ENCODE measurements at regions not wholly inside any gene's neighbourhood (a gene's known extent, or its start where the extent isn't known, plus 50 kb on each side); places are given as distances from the start of the nearest gene placed in this dataset.

GRCh38 chr12:66066137-66066928, 64.2 kb downstream of the LLPH start:
- H3K27ac Mint-ChIP-seq: peak overlapping the region in 1 of 6 donors; percentile 6

GRCh38 chr12:66065641-66066136, 64.9 kb downstream of the LLPH start:
- Mint-ChIP-seq H3K4me3 (no peak overlapping the region), H3K27me3 (ENCODE audit: low read depth in 3 of 3) (peaks cover 3 to 9% (median 6%) of the 10 kb centered on the region in 3 donors), H3K36me3 (no peaks in the 10 kb centered on the region), H3K9me3 (no peaks in the 10 kb centered on the region), H3K27ac (no peak overlapping the region), H3K4me1 (peaks cover 7 to 14% of the 10 kb centered on the region in 2 donors)
- DNase-seq: no peak

More at GRCh38 chr12:66066137-66066928, 64.2 kb downstream of the LLPH start:
- peaks cover 7 to 14% of the 10 kb centered on the region in 2 donors for H3K4me1 Mint-ChIP-seq
- no peak overlapping the region for H3K4me3 Mint-ChIP-seq
- peaks cover 3 to 9% (median 6%) of the 10 kb centered on the region in 3 donors for H3K27me3 Mint-ChIP-seq (ENCODE audit: low read depth in 3 of 3)
- peak in 1 of 3 donors; percentile 8 for DNase-seq
- H3K36me3 Mint-ChIP-seq: no peaks in the 10 kb centered on the region
- H3K9me3 Mint-ChIP-seq: no peaks in the 10 kb centered on the region

GRCh38 chr12:66065150-66065549, 65.4 kb downstream of the LLPH start:
- no peak for DNase-seq
- no peaks in the 10 kb centered on the region for H3K36me3 Mint-ChIP-seq
- H3K4me1 Mint-ChIP-seq: peaks cover 7 to 14% of the 10 kb centered on the region in 2 donors
- no peaks in the 10 kb centered on the region for H3K9me3 Mint-ChIP-seq
- no peak overlapping the region for H3K4me3 Mint-ChIP-seq
- H3K27me3 Mint-ChIP-seq (ENCODE audit: low read depth in 3 of 3): peaks cover 4 to 9% (median 5%) of the 10 kb centered on the region in 3 donors
- H3K27ac Mint-ChIP-seq: no peak overlapping the region

- no peak overlapping the region for H3K4me3 Mint-ChIP-seq
- DNase-seq: no peak
- H3K9me3 Mint-ChIP-seq: no peaks in the 10 kb centered on the region
- H3K36me3 Mint-ChIP-seq: no peaks in the 10 kb centered on the region
- peaks cover 7 to 14% of the 10 kb centered on the region in 2 donors for H3K4me1 Mint-ChIP-seq
- H3K27ac Mint-ChIP-seq: no peak overlapping the region
- peaks cover 4 to 9% (median 5%) of the 10 kb centered on the region in 3 donors for H3K27me3 Mint-ChIP-seq (ENCODE audit: low read depth in 3 of 3)
Observed at GRCh38 chr12:66063916-66064315, 66.6 kb downstream of the LLPH start.

- H3K4me1 Mint-ChIP-seq: peaks cover 7 to 13% of the 10 kb centered on the region in 2 donors
- no peaks in the 10 kb centered on the region for H3K36me3 Mint-ChIP-seq
- H3K9me3 Mint-ChIP-seq: no peaks in the 10 kb centered on the region
- H3K27ac Mint-ChIP-seq: no peak overlapping the region
- H3K4me3 Mint-ChIP-seq: no peak overlapping the region
- H3K27me3 Mint-ChIP-seq (ENCODE audit: low read depth in 3 of 3): peaks cover 4 to 9% (median 5%) of the 10 kb centered on the region in 3 donors
- no peak for DNase-seq
Observed at GRCh38 chr12:66062290-66062625, 68.3 kb downstream of the LLPH start.

- DNase-seq: no peak
- Mint-ChIP-seq H3K27me3 (ENCODE audit: low read depth in 3 of 3) (peaks cover 4 to 7% (median 5%) of the 10 kb centered on the region in 3 donors), H3K27ac (no peak overlapping the region), H3K9me3 (no peaks in the 10 kb centered on the region), H3K36me3 (no peaks in the 10 kb centered on the region), H3K4me3 (no peak overlapping the region), H3K4me1 (peaks cover 4 to 8% of the 10 kb centered on the region in 2 donors)
Observed at GRCh38 chr12:66061557-66062289, 68.8 kb downstream of the LLPH start.

GRCh38 chr12:66061076-66061475, 69.5 kb downstream of the LLPH start:
- H3K4me3 Mint-ChIP-seq: no peak overlapping the region
- H3K36me3 Mint-ChIP-seq: no peaks in the 10 kb centered on the region
- H3K9me3 Mint-ChIP-seq: no peaks in the 10 kb centered on the region
- DNase-seq: no peak
- no peak overlapping the region for H3K27ac Mint-ChIP-seq
- H3K27me3 Mint-ChIP-seq (ENCODE audit: low read depth in 3 of 3): peaks cover 4 to 7% (median 5%) of the 10 kb centered on the region in 3 donors
- peaks cover 0 to 1% of the 10 kb centered on the region in 2 donors for H3K4me1 Mint-ChIP-seq

- Mint-ChIP-seq H3K9me3 (no peaks in the 10 kb centered on the region), H3K4me1 (no peaks in the 10 kb centered on the region), H3K27ac (no peak overlapping the region), H3K36me3 (no peaks in the 10 kb centered on the region), H3K4me3 (no peak overlapping the region), H3K27me3 (ENCODE audit: low read depth in 3 of 3) (peaks cover 4 to 7% (median 7%) of the 10 kb centered on the region in 3 donors)
- DNase-seq: no peak
Observed at GRCh38 chr12:66060163-66060907, 70.2 kb downstream of the LLPH start.

GRCh38 chr12:66059666-66060065, 70.9 kb downstream of the LLPH start:
- H3K36me3 Mint-ChIP-seq: no peaks in the 10 kb centered on the region
- H3K9me3 Mint-ChIP-seq: no peaks in the 10 kb centered on the region
- DNase-seq: no peak
- no peak overlapping the region for H3K27ac Mint-ChIP-seq
- no peak overlapping the region for H3K4me3 Mint-ChIP-seq
- no peaks in the 10 kb centered on the region for H3K4me1 Mint-ChIP-seq
- peaks cover under 1 to 7% (median 4%) of the 10 kb centered on the region in 3 donors for H3K27me3 Mint-ChIP-seq (ENCODE audit: low read depth in 3 of 3)

- Mint-ChIP-seq H3K4me3 (no peak overlapping the region), H3K27me3 (ENCODE audit: low read depth in 3 of 3) (peaks cover 0 to 7% (median 4%) of the 10 kb centered on the region in 3 donors), H3K27ac (no peak overlapping the region), H3K4me1 (no peaks in the 10 kb centered on the region), H3K36me3 (no peaks in the 10 kb centered on the region), H3K9me3 (no peaks in the 10 kb centered on the region)
- DNase-seq: no peak
Observed at GRCh38 chr12:66058554-66058953, 72.0 kb downstream of the LLPH start.

- Mint-ChIP-seq H3K4me3 (no peak overlapping the region), H3K27ac (no peak overlapping the region), H3K9me3 (no peaks in the 10 kb centered on the region), H3K27me3 (ENCODE audit: low read depth in 3 of 3) (peaks cover 0 to 10% (median 3%) of the 10 kb centered on the region in 3 donors), H3K36me3 (no peaks in the 10 kb centered on the region), H3K4me1 (no peaks in the 10 kb centered on the region)
- DNase-seq: no peak
Observed at GRCh38 chr12:66055837-66056319, 74.7 kb downstream of the LLPH start.

- no peak overlapping the region for H3K27ac Mint-ChIP-seq
- DNase-seq: no peak
- H3K27me3 Mint-ChIP-seq (ENCODE audit: low read depth in 3 of 3): peaks cover 2 to 12% (median 5%) of the 10 kb centered on the region in 3 donors
- no peaks in the 10 kb centered on the region for H3K9me3 Mint-ChIP-seq
- no peaks in the 10 kb centered on the region for H3K4me1 Mint-ChIP-seq
- H3K36me3 Mint-ChIP-seq: no peaks in the 10 kb centered on the region
- H3K4me3 Mint-ChIP-seq: no peak overlapping the region
Observed at GRCh38 chr12:66052988-66053615, 77.4 kb downstream of the LLPH start.

GRCh38 chr12:66051361-66051760, 79.2 kb downstream of the LLPH start:
- H3K4me1 Mint-ChIP-seq: no peaks in the 10 kb centered on the region

More at GRCh38 chr12:66051361-66051760, 79.2 kb downstream of the LLPH start:
- no peak for DNase-seq
- Mint-ChIP-seq H3K36me3 (no peaks in the 10 kb centered on the region), H3K9me3 (no peaks in the 10 kb centered on the region), H3K27ac (no peak overlapping the region), H3K4me3 (no peak overlapping the region), H3K27me3 (ENCODE audit: low read depth in 3 of 3) (peaks cover 2 to 12% (median 5%) of the 10 kb centered on the region in 3 donors)
